ENCODE measurements at regions not wholly inside any gene's neighbourhood (a gene's known extent, or its start where the extent isn't known, plus 50 kb on each side); places are given as distances from the start of the nearest gene placed in this dataset.

DNA sequence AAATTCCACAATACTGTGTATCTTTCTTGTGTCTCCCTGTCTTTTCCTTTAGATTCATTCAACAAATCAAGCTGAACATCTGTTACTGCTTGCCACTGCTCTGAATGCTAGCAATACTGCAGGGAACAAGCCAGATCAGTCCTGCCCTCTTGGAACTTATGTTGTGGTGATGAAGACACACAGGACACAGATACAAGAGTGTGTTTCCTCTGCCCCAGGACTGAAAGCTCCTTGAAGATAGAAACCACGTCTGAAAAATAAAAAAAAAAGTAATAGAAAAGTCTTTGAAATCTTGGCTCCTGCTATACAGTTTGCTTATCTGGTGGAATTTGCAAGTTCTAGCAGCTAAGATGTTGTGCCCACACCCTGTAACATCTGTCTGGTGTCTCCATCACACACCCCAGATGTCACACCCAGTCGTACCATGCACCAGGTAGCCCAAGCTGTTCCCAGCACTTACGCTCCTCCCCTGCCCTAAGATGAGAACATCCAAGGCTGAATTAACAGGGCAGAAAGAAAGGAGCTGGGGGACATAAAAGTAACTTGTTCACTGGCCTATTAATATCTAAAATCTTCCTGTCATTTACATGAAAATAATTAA, 80.2 kb upstream of the GALNT2 start:
- no peak for DNase-seq (ENCODE audit: low read depth)
- H3K4me3 ChIP-seq (ENCODE audit: low read depth, low read length) = no peak overlapping the region
- CTCF ChIA-PET = no interaction called here
- no peaks in the 10 kb centered on the region; the same call in 1 of the 2 replicates for H3K27me3 ChIP-seq (ENCODE audit: control insufficient read depth, insufficient read depth, low read length)
- no peaks in the 10 kb centered on the region for H3K36me3 ChIP-seq (ENCODE audit: control insufficient read depth, insufficient read depth, low read length)
- POLR2A ChIA-PET = no interaction called here
- TF ChIP-seq, protein P1, sequence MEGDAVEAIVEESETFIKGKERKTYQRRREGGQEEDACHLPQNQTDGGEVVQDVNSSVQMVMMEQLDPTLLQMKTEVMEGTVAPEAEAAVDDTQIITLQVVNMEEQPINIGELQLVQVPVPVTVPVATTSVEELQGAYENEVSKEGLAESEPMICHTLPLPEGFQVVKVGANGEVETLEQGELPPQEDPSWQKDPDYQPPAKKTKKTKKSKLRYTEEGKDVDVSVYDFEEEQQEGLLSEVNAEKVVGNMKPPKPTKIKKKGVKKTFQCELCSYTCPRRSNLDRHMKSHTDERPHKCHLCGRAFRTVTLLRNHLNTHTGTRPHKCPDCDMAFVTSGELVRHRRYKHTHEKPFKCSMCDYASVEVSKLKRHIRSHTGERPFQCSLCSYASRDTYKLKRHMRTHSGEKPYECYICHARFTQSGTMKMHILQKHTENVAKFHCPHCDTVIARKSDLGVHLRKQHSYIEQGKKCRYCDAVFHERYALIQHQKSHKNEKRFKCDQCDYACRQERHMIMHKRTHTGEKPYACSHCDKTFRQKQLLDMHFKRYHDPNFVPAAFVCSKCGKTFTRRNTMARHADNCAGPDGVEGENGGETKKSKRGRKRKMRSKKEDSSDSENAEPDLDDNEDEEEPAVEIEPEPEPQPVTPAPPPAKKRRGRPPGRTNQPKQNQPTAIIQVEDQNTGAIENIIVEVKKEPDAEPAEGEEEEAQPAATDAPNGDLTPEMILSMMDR (IDR thresholded peaks at IDR 0.05; ENCODE audit: insufficient read depth, low read depth, low read length) = no peak

GRCh38 chr1:229987953-229988352, 79.1 kb upstream of the GALNT2 start:
- no peak for DNase-seq (ENCODE audit: low read depth)
- POLR2A ChIA-PET = no interaction called here

DNA sequence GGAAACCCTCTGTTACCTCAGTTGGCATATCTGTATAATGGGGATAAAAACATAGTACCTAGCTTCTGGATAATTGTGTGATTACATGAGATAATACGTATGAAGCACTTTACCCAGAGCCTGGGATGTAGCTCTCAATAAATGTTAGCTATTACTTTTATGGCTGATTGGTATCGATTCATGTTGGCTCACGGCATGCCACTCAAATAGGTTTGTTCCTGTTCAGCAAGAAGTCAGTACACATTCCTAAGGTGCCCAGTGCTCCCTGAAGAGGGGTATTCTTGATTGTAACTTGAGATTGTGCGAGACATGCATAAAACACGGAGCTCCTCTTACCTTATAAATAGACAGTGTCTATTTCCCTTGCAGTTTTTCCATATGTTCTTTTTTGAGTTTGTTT, 78.5 kb upstream of the GALNT2 start:
- TF ChIP-seq, protein P1 (IDR thresholded peaks at IDR 0.05; ENCODE audit: insufficient read depth, low read depth, low read length) = no peak
- Histone ChIP-seq H3K27me3 (ENCODE audit: control insufficient read depth, insufficient read depth, low read length) (no peaks in the 10 kb centered on the region; the same call in 1 of the 2 replicates), H3K36me3 (ENCODE audit: control insufficient read depth, insufficient read depth, low read length) (no peaks in the 10 kb centered on the region), H3K4me3 (ENCODE audit: low read depth, low read length) (no peak overlapping the region)
- ChIA-PET POLR2A (no interaction called here), CTCF (no interaction called here)
- no peak for DNase-seq (ENCODE audit: low read depth)

More at GRCh38 chr1:229987953-229988352, 79.1 kb upstream of the GALNT2 start:
- no peaks in the 10 kb centered on the region; the same call in 1 of the 2 replicates for H3K27me3 ChIP-seq (ENCODE audit: control insufficient read depth, insufficient read depth, low read length)
- no peaks in the 10 kb centered on the region for H3K36me3 ChIP-seq (ENCODE audit: control insufficient read depth, insufficient read depth, low read length)
- TF ChIP-seq, protein P1 (IDR thresholded peaks at IDR 0.05; ENCODE audit: insufficient read depth, low read depth, low read length) = no peak
- H3K4me3 ChIP-seq (ENCODE audit: low read depth, low read length) = no peak overlapping the region
- CTCF ChIA-PET = no interaction called here

DNA sequence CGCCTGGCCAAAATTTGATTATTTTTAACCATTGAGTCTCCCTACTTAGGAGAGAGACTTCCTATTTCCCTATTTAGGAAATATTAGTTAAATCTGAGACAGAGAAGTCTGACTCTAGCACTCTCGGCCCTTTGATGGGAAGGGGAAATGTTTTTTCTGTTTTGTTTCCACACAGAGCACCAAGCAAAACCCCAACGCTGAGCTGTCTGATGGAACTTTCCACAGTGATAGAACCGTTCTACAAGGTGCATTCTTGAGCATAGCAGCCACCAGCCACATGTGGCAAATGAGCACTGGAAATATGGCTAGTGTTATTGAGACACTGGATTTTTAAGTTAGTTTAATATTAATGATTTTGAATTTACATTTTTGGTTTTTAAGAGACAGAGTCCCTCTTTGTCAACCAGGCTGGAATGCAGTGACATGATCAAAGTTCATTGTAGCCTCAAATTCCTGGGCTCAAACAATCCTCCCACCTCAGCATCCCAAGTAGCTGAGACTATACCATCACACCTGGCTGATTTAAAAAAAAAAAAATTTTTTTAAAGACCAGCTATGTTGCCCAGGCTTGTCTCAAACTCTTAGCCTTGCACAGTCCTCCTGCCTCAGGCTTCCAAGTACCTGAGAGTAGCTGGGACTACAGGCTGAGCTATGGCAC, 77.3 kb upstream of the GALNT2 start:
- H3K27me3 ChIP-seq (ENCODE audit: control insufficient read depth, insufficient read depth, low read length) = no peaks in the 10 kb centered on the region; the same call in 1 of the 2 replicates
- POLR2A ChIA-PET = no interaction called here
- CTCF ChIA-PET = no interaction called here

GRCh38 chr1:229990326-229990725, 76.7 kb upstream of the GALNT2 start:
- Histone ChIP-seq H3K4me3 (ENCODE audit: low read depth, low read length) (no peak overlapping the region), H3K27me3 (ENCODE audit: control insufficient read depth, insufficient read depth, low read length) (no peaks in the 10 kb centered on the region; the same call in 1 of the 2 replicates), H3K36me3 (ENCODE audit: control insufficient read depth, insufficient read depth, low read length) (no peaks in the 10 kb centered on the region)
- no peak for DNase-seq (ENCODE audit: low read depth)
- POLR2A ChIA-PET = no interaction called here
- CTCF ChIA-PET = no interaction called here
- TF ChIP-seq, protein P1 (IDR thresholded peaks at IDR 0.05; ENCODE audit: insufficient read depth, low read depth, low read length) = no peak

More for the DNA sequence above, 77.3 kb upstream of the GALNT2 start:
- DNase-seq (ENCODE audit: low read depth) = no peak
- Histone ChIP-seq H3K4me3 (ENCODE audit: low read depth, low read length) (no peak overlapping the region), H3K36me3 (ENCODE audit: control insufficient read depth, insufficient read depth, low read length) (no peaks in the 10 kb centered on the region)
- TF ChIP-seq, protein P1 (IDR thresholded peaks at IDR 0.05; ENCODE audit: insufficient read depth, low read depth, low read length) = no peak
